ENCODE measurements at regions not wholly inside any gene's neighbourhood (a gene's known extent, or its start where the extent isn't known, plus 50 kb on each side); places are given as distances from the start of the nearest gene placed in this dataset.

DNA sequence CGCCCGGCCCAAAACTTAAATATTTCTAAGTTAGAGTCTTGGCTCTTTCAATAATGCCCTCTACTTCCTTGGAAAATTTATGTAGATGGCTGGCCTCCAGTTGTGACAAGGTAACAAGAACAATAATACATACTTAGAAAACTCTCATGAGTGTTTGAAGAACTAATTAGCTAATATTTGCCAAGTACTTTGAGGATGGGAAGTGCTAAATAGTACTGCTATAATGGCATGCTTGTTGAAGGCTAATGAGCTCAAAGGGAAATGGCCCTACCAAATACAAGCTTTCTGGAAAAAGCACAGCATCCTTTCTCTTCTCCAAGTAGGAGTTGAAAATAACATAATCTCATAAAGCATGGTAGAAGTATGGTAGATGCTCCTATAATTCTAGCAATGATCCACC is 1022.2 kb upstream of the PIK3C3 start:
- TF ChIP-seq EP300 (IDR thresholded peaks at IDR 0.05) = no peak
- no peak for TF ChIP-seq POLR2A (IDR thresholded peaks at IDR 0.05)
- TF ChIP-seq CTCF (IDR thresholded peaks at IDR 0.05) = no peak
- WGBS, 3 donors = 94 to 100% (median 97%) methylated on average over 2 of the region's 2 CpGs
- Histone ChIP-seq H3K36me3 (no peaks in the 10 kb centered on the region), H3K9me3 (no peaks in the 10 kb centered on the region), H3K4me3 (no peak overlapping the region), H3K27ac (no peak overlapping the region), H3K27me3 (no peaks in the 10 kb centered on the region), H3K4me1 (ENCODE audit: insufficient read depth) (no peaks in the 10 kb centered on the region)
- intact Hi-C loops (cut with DNase I) = no loop called here
- DNase-seq = no peak

- no peaks in the 10 kb centered on the region for H3K27me3 ChIP-seq
- WGBS, 3 donors = 43 to 66% (median 43%) methylated on average over 5 of the region's 5 CpGs
- no peak overlapping the region for H3K4me3 ChIP-seq
- TF ChIP-seq CTCF (IDR thresholded peaks at IDR 0.05) = no peak
- TF ChIP-seq POLR2A (IDR thresholded peaks at IDR 0.05) = no peak
- no peak for TF ChIP-seq EP300 (IDR thresholded peaks at IDR 0.05)
- H3K27ac ChIP-seq = no peak overlapping the region
- DNase-seq = no peak
- intact Hi-C loops (cut with DNase I) = no loop called here
- no peaks in the 10 kb centered on the region for H3K9me3 ChIP-seq
- H3K36me3 ChIP-seq = no peaks in the 10 kb centered on the region
- no peaks in the 10 kb centered on the region for H3K4me1 ChIP-seq (ENCODE audit: insufficient read depth)
Observed at GRCh38 chr18:40930211-40930882, 1024.7 kb upstream of the PIK3C3 start.

DNA sequence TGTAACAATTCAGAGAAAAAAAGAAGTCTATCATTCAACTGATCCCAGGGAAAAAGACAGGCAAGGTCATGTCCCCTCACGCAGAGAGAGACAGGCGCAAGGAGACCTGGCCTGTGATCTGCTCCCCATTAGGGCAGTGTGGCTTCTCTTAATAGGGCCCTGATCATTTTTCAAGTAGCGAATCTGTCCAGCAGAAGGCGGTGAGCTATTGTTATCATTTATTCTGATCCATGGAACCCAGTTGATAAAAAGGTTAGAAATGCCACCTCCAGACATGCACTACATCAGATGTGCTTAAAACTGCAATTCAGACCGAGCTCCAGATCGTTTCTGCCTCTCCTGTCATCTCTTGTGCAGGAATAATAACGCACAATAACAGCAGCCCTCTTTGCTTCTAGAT is 1025.6 kb upstream of the PIK3C3 start:
- no peak overlapping the region for H3K4me3 ChIP-seq
- DNase-seq = no peak
- H3K27ac ChIP-seq = no peak overlapping the region
- no peaks in the 10 kb centered on the region for H3K9me3 ChIP-seq
- no peaks in the 10 kb centered on the region for H3K27me3 ChIP-seq
- H3K4me1 ChIP-seq (ENCODE audit: insufficient read depth) = no peaks in the 10 kb centered on the region
- intact Hi-C loops (cut with DNase I) = no loop called here
- no peaks in the 10 kb centered on the region for H3K36me3 ChIP-seq
- WGBS, 3 donors = 73 to 81% (median 77%) methylated on average over 7 of the region's 7 CpGs
- TF ChIP-seq EP300 (IDR thresholded peaks at IDR 0.05) (no peak), CTCF (IDR thresholded peaks at IDR 0.05) (no peak), POLR2A (IDR thresholded peaks at IDR 0.05) (no peak)

DNA sequence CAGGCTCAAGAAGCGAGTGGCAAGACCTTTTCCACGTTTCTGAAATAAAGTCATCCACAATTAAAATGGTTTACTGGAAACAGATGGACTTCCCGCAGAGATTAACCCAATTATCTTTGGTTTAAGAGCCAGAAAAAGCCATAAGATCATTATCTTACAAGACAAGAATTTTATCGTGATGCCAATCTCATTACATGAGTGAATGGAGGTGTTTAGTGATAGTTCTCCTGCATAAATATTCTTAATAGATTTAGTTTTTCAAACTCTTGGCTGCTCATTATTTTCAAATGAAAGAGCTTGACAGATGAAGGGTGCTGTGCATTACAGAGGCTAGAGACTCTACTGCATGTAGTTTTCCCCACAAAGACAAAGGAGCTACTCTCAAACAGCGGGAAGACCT is 1028.4 kb upstream of the PIK3C3 start:
- Histone ChIP-seq H3K4me3 (no peak overlapping the region), H3K27ac (no peak overlapping the region), H3K4me1 (ENCODE audit: insufficient read depth) (no peaks in the 10 kb centered on the region), H3K27me3 (no peaks in the 10 kb centered on the region), H3K36me3 (no peaks in the 10 kb centered on the region), H3K9me3 (no peaks in the 10 kb centered on the region)
- 75 to 79% (median 79%) methylated on average over 5 of the region's 5 CpGs for WGBS, 3 donors
- intact Hi-C loops (cut with DNase I) = no loop called here
- no peak for DNase-seq
- TF ChIP-seq POLR2A (IDR thresholded peaks at IDR 0.05) = no peak

DNA sequence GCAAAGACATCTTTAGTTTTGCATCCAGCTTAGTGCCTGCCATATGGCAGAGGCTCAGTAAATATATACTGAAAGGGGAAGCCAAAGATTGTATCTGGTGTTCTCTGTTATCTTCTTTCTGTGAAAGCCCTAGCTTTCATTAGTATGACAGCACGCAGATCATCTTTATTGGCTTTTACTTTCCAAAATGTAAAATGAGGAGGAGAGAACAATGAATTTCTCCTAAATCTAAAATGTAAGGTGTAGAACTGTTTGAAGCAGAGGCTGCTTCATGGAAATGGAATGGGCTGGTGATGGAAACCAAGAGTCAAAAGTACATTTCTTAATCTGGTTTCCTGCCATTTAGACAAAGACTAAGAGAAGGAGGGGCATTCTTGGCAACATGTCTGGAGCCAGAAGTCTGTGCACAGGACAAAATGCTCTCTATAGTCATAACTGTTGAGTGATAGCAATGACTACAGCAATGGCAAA is 1029.9 kb upstream of the PIK3C3 start:
- Histone ChIP-seq H3K27ac (no peak overlapping the region), H3K36me3 (no peaks in the 10 kb centered on the region), H3K4me3 (no peak overlapping the region), H3K4me1 (ENCODE audit: insufficient read depth) (no peaks in the 10 kb centered on the region), H3K27me3 (no peaks in the 10 kb centered on the region), H3K9me3 (no peaks in the 10 kb centered on the region)
- no peak for DNase-seq
- intact Hi-C loops (cut with DNase I) = no loop called here
- TF ChIP-seq POLR2A (IDR thresholded peaks at IDR 0.05) = no peak
- TF ChIP-seq EP300 (IDR thresholded peaks at IDR 0.05) = no peak
- TF ChIP-seq CTCF (IDR thresholded peaks at IDR 0.05) = no peak
- WGBS, 3 donors = 77 to 92% (median 83%) methylated on average over 1 of the region's 1 CpG

Measured in ovary (tissue), 7 donors.